ENCODE measurements at regions not wholly inside any gene's neighbourhood (a gene's known extent, or its start where the extent isn't known, plus 50 kb on each side); places are given as distances from the start of the nearest gene placed in this dataset.

- H4K20me1 ChIP-seq (ENCODE audit: insufficient read depth, low read length), result no peaks in the 10 kb centered on the region
- peak overlapping the region; percentile 66 for H2AFZ ChIP-seq (ENCODE audit: low read length)
- H3K4me1 ChIP-seq (ENCODE audit: insufficient read depth, low read length), result peaks cover 21% of the 10 kb centered on the region
- H3K4me3 ChIP-seq (ENCODE audit: insufficient read depth, low read length), result peak overlapping the region; percentile 52
- no peaks in the 10 kb centered on the region for H3K36me3 ChIP-seq (ENCODE audit: insufficient read depth, low read length)
- peak overlapping the region; percentile 80 for H3K4me2 ChIP-seq (ENCODE audit: insufficient read depth, low read length)
- H3K27ac ChIP-seq (ENCODE audit: low read depth, low read length), result peak overlapping the region; percentile 89
- no peaks in the 10 kb centered on the region for H3K27me3 ChIP-seq (ENCODE audit: insufficient read depth, low read length)
- no peaks in the 10 kb centered on the region for H3K79me2 ChIP-seq (ENCODE audit: insufficient read depth, low read length)
- H3K9me3 ChIP-seq (ENCODE audit: low read depth, low read length), result no peaks in the 10 kb centered on the region
- no peak for DNase-seq (ENCODE audit: insufficient read length, low spot score, missing footprints)
- no peak for TF ChIP-seq CTCF (IDR thresholded peaks at IDR 0.05; ENCODE audit: extremely low read depth, low read depth, low read length)
Measured at GRCh38 chr4:143285696-143286437, 50.8 kb upstream of the GAB1 start.

GRCh38 chr4:143286701-143287571, 49.7 kb upstream of the GAB1 start:
- Histone ChIP-seq H4K20me1 (ENCODE audit: insufficient read depth, low read length) (no peaks in the 10 kb centered on the region), H3K79me2 (ENCODE audit: insufficient read depth, low read length) (no peaks in the 10 kb centered on the region), H3K4me2 (ENCODE audit: insufficient read depth, low read length) (peak overlapping the region; percentile 80), H3K36me3 (ENCODE audit: insufficient read depth, low read length) (no peaks in the 10 kb centered on the region), H3K4me1 (ENCODE audit: insufficient read depth, low read length) (peaks cover 21% of the 10 kb centered on the region), H3K27me3 (ENCODE audit: insufficient read depth, low read length) (no peaks in the 10 kb centered on the region), H3K4me3 (ENCODE audit: insufficient read depth, low read length) (peak overlapping the region; percentile 52), H3K9me3 (ENCODE audit: low read depth, low read length) (no peaks in the 10 kb centered on the region), H2AFZ (ENCODE audit: low read length) (peak overlapping the region; percentile 66), H3K27ac (ENCODE audit: low read depth, low read length) (peak overlapping the region; percentile 89)
- TF ChIP-seq CTCF (IDR thresholded peaks at IDR 0.05; ENCODE audit: extremely low read depth, low read depth, low read length), result no peak
- DNase-seq (ENCODE audit: insufficient read length, low spot score, missing footprints), result no peak

Measured in osteoblast (primary cell).